ENCODE measurements at regions not wholly inside any gene's neighbourhood (a gene's known extent, or its start where the extent isn't known, plus 50 kb on each side); places are given as distances from the start of the nearest gene placed in this dataset.

DNA sequence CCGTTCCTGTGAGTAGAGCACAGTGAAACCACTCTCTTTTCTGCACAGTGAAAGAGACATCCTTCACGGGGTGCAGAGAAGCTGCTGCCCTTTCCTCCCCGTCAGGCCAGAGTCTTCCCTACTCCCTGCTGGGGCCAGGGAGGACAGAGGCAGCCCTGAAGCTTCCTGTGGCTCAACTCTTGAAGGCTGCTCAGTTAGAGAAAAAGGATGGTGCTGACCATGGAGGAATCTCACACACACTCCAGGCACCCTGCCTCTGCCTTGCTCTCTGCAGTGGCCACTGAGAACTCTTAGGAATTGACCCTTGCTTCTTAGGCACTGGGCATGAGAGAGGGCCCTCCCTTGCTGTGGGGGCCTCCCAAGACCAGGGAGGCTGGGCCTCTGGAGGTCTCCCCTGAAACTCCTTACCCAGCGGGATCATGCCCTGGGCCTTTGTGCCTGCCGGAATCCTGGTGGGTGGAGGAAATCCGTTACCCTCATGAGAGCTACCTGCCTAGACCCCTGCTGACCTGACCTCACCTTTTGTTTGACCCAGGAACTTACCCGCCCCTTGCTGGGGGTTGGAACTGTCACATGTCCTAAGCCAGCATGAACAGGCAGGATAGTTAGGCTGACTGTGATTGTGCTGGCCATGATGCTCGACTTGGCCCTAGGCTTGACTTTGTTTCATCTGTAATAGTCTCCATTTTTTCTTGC, 65.0 kb upstream of the CD93 start:
- Histone ChIP-seq H3K27ac (peak overlapping the region; percentile 94 to 95), H3K4me3 (no peak overlapping the region)
- TF ChIP-seq, protein P1, sequence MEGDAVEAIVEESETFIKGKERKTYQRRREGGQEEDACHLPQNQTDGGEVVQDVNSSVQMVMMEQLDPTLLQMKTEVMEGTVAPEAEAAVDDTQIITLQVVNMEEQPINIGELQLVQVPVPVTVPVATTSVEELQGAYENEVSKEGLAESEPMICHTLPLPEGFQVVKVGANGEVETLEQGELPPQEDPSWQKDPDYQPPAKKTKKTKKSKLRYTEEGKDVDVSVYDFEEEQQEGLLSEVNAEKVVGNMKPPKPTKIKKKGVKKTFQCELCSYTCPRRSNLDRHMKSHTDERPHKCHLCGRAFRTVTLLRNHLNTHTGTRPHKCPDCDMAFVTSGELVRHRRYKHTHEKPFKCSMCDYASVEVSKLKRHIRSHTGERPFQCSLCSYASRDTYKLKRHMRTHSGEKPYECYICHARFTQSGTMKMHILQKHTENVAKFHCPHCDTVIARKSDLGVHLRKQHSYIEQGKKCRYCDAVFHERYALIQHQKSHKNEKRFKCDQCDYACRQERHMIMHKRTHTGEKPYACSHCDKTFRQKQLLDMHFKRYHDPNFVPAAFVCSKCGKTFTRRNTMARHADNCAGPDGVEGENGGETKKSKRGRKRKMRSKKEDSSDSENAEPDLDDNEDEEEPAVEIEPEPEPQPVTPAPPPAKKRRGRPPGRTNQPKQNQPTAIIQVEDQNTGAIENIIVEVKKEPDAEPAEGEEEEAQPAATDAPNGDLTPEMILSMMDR (IDR thresholded peaks at IDR 0.05) = no peak
- DNase-seq (ENCODE audit: low spot score) = peak; percentile 69

DNA sequence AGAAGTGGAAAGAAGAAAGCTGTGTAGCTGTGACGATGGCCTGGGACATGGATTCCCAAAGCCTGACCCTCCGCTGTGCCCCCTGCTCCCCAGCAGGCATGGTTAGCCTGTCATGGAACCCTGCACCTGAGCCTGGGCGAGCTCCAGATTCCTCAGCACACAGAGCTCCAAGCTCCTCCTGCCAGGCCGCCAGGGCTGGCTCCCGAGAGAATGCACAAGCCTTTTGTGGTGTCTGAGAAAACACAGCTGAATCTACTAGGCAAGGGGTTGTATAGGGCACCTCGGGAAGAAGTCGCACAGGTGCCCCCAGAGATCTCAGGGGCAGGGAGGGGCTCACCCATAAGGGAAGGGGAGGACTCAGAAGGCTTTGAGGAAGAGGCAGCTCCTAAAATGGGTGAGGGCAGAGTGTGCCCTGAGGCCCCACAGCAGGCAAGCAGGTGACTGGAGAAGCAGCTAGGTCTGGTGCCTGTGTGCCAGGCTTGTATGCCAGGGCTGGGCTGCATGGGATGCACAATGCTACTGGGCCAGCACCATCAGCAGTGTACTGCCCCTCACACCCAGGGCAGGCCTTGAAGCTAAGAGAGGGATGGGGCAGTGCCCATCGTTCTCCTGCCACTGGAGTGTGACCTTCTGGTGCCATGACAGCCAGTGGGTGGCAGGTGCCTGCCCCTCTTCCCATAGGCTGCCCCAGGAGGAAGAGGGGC, 64.3 kb upstream of the CD93 start:
- Histone ChIP-seq H3K27ac (peak overlapping the region; percentile 94 to 95), H3K4me3 (no peak overlapping the region)
- TF ChIP-seq, protein P1 (IDR thresholded peaks at IDR 0.05) = no peak
- peak; percentile 73 for DNase-seq (ENCODE audit: low spot score)

DNA sequence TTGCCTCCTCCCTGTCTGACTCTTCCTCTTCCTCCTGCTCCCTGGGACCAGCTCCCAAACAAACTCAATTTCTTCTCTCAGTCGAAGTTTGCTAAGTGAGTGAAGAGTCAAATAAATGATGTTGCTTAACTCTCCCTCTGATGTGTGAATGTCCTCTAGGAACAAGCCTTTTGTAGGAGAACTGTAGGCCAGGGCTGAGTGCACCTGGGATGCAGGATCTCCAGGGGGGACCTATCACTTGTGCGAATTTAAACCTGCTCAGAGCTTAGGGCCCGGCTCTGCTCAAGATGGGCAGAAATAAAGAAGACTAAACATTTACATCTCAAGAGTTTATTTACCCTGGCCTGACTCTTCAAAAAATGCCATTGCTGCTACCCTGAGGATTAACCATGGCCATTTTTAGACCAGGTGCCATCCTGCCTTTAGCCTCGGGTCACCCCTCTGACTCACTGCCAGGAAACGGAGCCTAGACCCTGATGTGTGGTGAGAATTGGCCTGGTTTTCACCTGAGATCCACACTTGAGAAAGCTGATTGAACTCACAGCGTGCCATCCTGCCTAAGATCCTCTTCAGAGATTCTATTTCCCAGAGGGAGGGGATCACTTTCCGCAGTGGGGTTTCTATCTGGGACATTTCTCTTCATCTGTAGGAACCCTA, 63.6 kb upstream of the CD93 start:
- TF ChIP-seq, protein P1 (IDR thresholded peaks at IDR 0.05) = no peak
- DNase-seq (ENCODE audit: low spot score) = peak; percentile 35
- peak overlapping the region; percentile 94 to 95 for H3K27ac ChIP-seq
- H3K4me3 ChIP-seq = no peak overlapping the region

DNA sequence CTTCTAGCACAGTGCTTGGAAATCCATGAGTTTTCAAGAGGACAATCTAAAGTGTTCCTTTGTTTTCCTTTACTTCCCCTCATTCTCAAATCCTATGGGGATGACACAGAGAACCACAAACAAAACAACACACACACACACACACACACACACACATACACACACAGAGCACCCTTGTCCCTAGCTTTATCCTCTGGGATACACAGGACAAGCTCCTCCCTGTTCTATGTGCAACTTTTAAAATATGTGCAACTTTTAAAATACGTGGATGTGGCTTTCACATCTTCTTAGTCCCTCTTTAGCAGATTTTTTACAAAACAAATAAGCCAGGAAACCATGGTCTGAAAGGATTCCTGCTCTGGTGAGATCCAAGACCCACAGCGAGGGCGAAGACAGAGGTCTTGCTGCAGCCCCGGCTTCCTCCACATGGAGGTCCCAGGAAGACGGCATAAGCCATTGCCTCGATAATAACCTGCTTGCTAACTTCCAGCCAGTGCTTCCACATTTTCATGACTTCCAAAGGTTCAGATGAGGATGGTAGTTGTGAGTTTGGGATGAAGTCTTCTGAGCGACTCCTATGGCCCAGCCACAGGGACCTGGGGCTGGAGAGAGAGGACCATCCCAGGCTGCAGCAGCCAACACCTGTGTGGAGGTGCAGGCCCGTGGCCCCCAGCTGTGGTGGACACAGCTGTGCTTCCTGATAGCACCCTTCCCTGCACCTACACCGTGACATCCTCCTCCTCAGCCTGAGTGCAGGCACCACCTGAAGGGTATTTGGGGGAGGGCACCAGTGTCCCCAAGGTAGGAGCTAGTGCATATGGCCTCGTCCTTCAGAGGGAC, 62.8 kb upstream of the CD93 start:
- DNase-seq (ENCODE audit: low spot score) = peak; percentile 62
- TF ChIP-seq, protein P1 (IDR thresholded peaks at IDR 0.05) = no peak
- H3K4me3 ChIP-seq = no peak overlapping the region
- peak overlapping the region; percentile 94 to 95 for H3K27ac ChIP-seq

DNA sequence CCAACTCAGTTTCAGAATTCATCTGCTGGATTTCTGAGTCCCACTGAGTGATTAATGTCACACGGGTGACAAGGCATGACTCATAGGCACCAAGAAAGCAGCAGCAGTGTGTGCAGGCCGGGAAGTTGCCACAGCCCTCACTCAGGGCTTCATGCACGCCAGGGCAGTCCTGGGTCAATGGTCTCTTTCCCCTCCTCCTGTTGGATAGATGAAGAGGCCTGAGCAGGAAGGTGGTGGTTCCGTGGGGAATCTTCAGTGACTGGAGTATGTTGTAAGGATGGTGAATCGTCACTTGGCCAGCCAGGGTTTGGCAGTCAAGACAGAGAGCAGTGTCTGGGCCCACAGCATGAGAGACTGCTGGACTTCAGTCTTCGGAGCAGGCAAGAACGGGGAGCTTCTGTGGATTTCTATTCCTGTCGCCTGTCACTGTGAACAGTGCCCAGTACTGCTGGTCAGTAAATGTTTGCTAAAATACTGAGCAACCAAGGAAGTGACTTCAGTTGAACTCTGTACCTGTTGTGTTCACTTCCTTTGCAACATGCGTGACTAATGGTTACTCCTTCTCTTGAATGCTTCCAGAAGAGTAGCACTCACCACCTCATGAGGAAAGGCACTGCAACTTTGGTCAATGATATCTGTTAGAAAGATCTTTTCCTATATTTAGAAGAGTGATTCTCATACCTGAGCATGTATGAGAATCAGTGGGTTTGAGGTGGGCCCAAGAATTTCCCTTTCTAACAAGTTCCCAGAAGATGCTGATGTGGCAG, 62.0 kb upstream of the CD93 start:
- Histone ChIP-seq H3K27ac (peak overlapping the region; percentile 73 to 86), H3K4me3 (no peak overlapping the region)
- DNase-seq (ENCODE audit: low spot score) = peak; percentile 87
- TF ChIP-seq, protein P1 (IDR thresholded peaks at IDR 0.05) = no peak

DNA sequence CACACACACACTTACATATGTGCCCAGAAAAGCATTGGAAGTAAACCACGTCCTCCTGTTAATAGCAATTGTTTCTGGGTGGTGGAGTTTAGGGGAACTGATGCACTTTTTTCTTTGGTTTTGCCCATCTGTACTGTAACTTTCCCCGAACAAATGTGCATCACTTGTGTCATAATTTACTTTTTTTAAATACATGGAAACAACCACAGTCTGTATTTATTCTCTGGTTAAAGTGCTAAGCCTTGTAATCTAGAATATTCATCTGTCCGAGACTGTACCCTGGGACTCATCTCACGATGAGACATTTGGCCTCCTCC, 61.5 kb upstream of the CD93 start:
- no peak overlapping the region for H3K4me3 ChIP-seq
- peak; percentile 9 for DNase-seq (ENCODE audit: low spot score)
- TF ChIP-seq, protein P1 (IDR thresholded peaks at IDR 0.05) = no peak
- H3K27ac ChIP-seq = peak overlapping the region; percentile 73 to 86

All from coronary artery (tissue), 2 donors.